ENCODE measurements at regions not wholly inside any gene's neighbourhood (a gene's known extent, or its start where the extent isn't known, plus 50 kb on each side); places are given as distances from the start of the nearest gene placed in this dataset.

DNA sequence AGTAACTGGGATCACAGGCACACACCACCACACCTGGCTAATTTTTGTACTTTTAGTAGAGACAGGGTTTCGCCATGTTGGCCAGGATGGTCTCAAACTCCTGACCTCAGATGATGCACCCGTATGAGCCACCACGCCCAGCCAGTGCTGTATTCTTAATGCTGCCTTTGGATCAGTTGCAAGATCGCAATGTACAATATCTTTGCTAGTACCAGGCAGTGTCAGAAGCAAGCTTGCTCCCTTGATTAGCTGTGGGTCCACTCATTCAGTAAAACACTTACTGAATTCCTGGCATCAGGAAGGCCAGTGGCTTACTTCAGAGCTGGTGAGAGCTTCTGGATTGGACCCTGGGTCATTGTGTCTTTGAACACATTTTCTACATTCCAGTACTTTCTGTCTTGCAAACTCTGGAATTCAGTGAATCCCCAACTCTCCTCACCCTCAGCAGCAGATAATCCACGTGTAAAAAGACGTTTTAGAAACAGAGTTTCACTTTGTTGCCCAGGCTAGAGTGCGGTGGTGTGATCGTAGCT lies 1183.7 kb downstream of the AACS start:
- Histone ChIP-seq H3K4me1 (replicated peaks) (no peaks in the 10 kb centered on the region), H3K27me3 (replicated peaks; ENCODE audit: insufficient read depth) (no peaks in the 10 kb centered on the region), H3K27ac (no peak overlapping the region), H3K9me3 (no peaks in the 10 kb centered on the region), H3K36me3 (no peaks in the 10 kb centered on the region), H3K4me3 (no peak overlapping the region)
- intact Hi-C loops (cut with DNase I), result no loop called here
- TF ChIP-seq, protein P1, sequence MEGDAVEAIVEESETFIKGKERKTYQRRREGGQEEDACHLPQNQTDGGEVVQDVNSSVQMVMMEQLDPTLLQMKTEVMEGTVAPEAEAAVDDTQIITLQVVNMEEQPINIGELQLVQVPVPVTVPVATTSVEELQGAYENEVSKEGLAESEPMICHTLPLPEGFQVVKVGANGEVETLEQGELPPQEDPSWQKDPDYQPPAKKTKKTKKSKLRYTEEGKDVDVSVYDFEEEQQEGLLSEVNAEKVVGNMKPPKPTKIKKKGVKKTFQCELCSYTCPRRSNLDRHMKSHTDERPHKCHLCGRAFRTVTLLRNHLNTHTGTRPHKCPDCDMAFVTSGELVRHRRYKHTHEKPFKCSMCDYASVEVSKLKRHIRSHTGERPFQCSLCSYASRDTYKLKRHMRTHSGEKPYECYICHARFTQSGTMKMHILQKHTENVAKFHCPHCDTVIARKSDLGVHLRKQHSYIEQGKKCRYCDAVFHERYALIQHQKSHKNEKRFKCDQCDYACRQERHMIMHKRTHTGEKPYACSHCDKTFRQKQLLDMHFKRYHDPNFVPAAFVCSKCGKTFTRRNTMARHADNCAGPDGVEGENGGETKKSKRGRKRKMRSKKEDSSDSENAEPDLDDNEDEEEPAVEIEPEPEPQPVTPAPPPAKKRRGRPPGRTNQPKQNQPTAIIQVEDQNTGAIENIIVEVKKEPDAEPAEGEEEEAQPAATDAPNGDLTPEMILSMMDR (IDR thresholded peaks at IDR 0.05), result no peak
- TF ChIP-seq POLR2A (IDR thresholded peaks at IDR 0.05) (no peak), POLR2AphosphoS5 (IDR thresholded peaks at IDR 0.05) (no peak)
- WGBS, result 88% methylated on average over 8 of the region's 8 CpGs
- no peak for DNase-seq (ENCODE audit: low spot score)

DNA sequence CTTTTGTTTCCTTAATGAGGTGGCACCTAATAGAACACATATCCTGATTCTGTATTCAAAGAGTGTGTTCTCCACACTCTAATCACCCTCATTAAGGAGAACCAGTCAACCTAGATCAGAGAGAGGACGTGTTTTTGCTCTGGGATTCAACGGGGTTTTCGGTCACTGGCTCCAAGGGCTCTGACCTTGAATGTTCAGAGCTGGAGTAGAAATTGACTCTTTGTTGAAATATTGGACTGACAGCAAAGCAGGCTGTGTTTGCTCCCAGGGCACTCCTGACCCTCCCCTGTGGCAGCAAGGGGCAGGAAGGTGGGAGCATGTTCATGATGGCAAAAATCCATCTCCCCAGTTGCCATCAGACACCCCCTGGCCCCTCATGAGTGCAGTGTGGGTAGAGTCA lies 1193.0 kb downstream of the AACS start:
- H3K27ac ChIP-seq, result no peak overlapping the region
- no peak for DNase-seq (ENCODE audit: low spot score)
- no peaks in the 10 kb centered on the region for H3K27me3 ChIP-seq (replicated peaks; ENCODE audit: insufficient read depth)
- H3K4me3 ChIP-seq, result no peak overlapping the region
- H3K9me3 ChIP-seq, result no peaks in the 10 kb centered on the region
- H3K36me3 ChIP-seq, result no peaks in the 10 kb centered on the region
- WGBS, result 90% methylated on average over 3 of the region's 3 CpGs
- TF ChIP-seq POLR2AphosphoS5 (IDR thresholded peaks at IDR 0.05) (no peak), POLR2A (IDR thresholded peaks at IDR 0.05) (no peak)
- TF ChIP-seq, protein P1 (IDR thresholded peaks at IDR 0.05), result no peak
- intact Hi-C loops (cut with DNase I), result no loop called here
- no peaks in the 10 kb centered on the region for H3K4me1 ChIP-seq (replicated peaks)

DNA sequence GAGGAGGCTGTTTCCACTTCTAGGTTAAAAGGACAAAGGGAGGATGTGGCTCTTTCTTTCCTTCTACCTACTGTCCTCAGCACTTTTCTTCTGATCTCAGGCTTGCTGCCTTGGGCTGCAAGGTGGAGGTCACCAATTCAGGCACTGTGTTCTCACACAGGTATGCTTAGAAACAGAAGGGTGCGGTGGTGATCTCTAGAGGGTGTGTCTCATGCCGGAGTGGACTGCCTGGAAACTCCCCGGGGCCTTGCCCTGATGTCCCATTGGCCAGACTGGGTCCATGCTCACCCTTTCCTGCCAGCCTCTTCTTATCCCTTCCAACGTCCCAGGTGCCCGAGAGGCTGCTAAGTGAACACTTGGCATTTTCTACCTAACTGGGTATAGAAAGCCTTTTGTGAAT lies 1197.6 kb downstream of the AACS start:
- TF ChIP-seq POLR2A (IDR thresholded peaks at IDR 0.05) (no peak), POLR2AphosphoS5 (IDR thresholded peaks at IDR 0.05) (no peak)
- TF ChIP-seq, protein P1 (IDR thresholded peaks at IDR 0.05), result no peak
- no peak overlapping the region for H3K4me3 ChIP-seq
- no peaks in the 10 kb centered on the region for H3K4me1 ChIP-seq (replicated peaks)
- intact Hi-C loops (cut with DNase I), result no loop called here
- no peak for DNase-seq (ENCODE audit: low spot score)
- 91% methylated on average over 5 of the region's 5 CpGs for WGBS
- H3K27me3 ChIP-seq (replicated peaks; ENCODE audit: insufficient read depth), result no peaks in the 10 kb centered on the region
- no peak overlapping the region for H3K27ac ChIP-seq
- no peaks in the 10 kb centered on the region for H3K9me3 ChIP-seq
- H3K36me3 ChIP-seq, result no peaks in the 10 kb centered on the region

DNA sequence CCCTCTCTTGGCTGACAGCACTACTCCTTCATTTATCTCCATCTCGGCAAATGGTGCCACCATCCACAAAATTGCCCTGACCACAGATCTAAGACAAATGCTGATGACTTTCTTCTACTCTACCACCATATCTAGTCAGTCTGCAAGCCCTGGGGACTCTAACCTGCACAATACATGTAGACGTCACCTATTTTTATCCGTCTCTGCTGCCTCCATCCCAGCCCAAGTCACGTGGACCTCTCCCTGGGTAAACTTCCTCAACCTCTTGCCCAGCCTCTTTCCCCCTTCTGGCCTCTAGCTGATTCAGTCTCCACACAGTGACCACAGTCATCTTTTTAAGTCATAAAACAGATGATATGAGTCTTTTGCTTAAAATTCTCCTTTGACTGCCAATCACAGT lies 1203.0 kb downstream of the AACS start:
- WGBS, result 94% methylated on average over 4 of the region's 4 CpGs
- intact Hi-C loops (cut with DNase I), result no loop called here

DNA sequence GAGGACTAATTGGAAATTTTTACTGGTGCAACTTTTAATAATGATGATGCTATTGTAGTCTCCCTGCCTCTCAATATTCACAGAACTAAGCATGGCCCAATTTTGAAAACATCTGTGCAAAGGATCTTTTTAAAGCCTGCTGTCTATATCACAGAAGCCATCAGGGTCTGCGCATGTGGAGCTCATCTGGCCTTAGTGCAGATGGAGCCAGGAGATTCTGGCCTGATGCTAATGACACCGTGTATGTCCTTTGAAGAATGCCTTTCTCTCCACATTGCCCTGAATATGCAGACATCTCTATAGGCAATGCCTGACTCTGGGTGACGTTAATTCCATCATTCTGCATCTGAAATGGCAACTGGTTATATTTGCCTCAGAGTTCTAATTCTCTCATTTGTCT lies 1205.9 kb downstream of the AACS start:
- WGBS, result 84% methylated on average over 3 of the region's 3 CpGs
- H3K4me1 ChIP-seq (replicated peaks), result no peaks in the 10 kb centered on the region
- H3K36me3 ChIP-seq, result no peaks in the 10 kb centered on the region
- H3K4me3 ChIP-seq, result no peak overlapping the region
- no peak for DNase-seq (ENCODE audit: low spot score)
- intact Hi-C loops (cut with DNase I), result no loop called here
- no peak overlapping the region for H3K27ac ChIP-seq
- no peaks in the 10 kb centered on the region for H3K27me3 ChIP-seq (replicated peaks; ENCODE audit: insufficient read depth)
- TF ChIP-seq POLR2A (IDR thresholded peaks at IDR 0.05) (no peak), POLR2AphosphoS5 (IDR thresholded peaks at IDR 0.05) (no peak)
- TF ChIP-seq, protein P1 (IDR thresholded peaks at IDR 0.05), result no peak
- no peaks in the 10 kb centered on the region for H3K9me3 ChIP-seq

More for the DNA sequence above, 1203.0 kb downstream of the AACS start:
- no peak overlapping the region for H3K27ac ChIP-seq
- H3K4me3 ChIP-seq, result no peak overlapping the region
- H3K4me1 ChIP-seq (replicated peaks), result no peaks in the 10 kb centered on the region
- TF ChIP-seq, protein P1 (IDR thresholded peaks at IDR 0.05), result no peak
- no peaks in the 10 kb centered on the region for H3K9me3 ChIP-seq
- no peak for DNase-seq (ENCODE audit: low spot score)
- no peaks in the 10 kb centered on the region for H3K36me3 ChIP-seq
- H3K27me3 ChIP-seq (replicated peaks; ENCODE audit: insufficient read depth), result no peaks in the 10 kb centered on the region

Measured in prostate gland (tissue), 2 donors.